B cell (primary cell): ENCODE measurements at regions not wholly inside any gene's neighbourhood (a gene's known extent, or its start where the extent isn't known, plus 50 kb on each side); places are given as distances from the start of the nearest gene placed in this dataset.
"Not testable (repeated sequence)": the region's sequence is repeated elsewhere in the genome, so short reads cannot be mapped to it uniquely, and the experiment has no call there.

Experiments
- CTCF ChIP-seq: fragments of 200-600 bp; IDR thresholded peaks from one replicate; pipeline ENCODE4 v1.8.0; 2022; ENCODE audit warnings: antibody characterized with exemption, mild to moderate bottlenecking
- EZH2 ChIP-seq: IDR thresholded peaks from 2 replicates; pipeline ENCODE4 v1.6.1; 2012; ENCODE audit warnings: borderline replicate concordance, low read depth, mild to moderate bottlenecking, moderate library complexity, low read length; ENCODE audit not compliant: insufficient read depth, poor library complexity, severe bottlenecking

GRCh38 chr1:221857094-221857444 lies 115.2 kb upstream of the DUSP10 start:
- TF ChIP-seq CTCF, EZH2: not testable (repeated sequence)
